Skeletal muscle satellite cell (primary cell): ENCODE measurements at regions not wholly inside any gene's neighbourhood (a gene's known extent, or its start where the extent isn't known, plus 50 kb on each side); places are given as distances from the start of the nearest gene placed in this dataset.

ENCODE experiments used
- H3K27me3 ChIP-seq: 2 replicates; pipeline ENCODE4 v1.7.0; 2013; ENCODE audit warnings: low read length; ENCODE audit not compliant: control insufficient read depth, insufficient read depth
- H3K36me3 ChIP-seq: 2 replicates; pipeline ENCODE4 v1.7.0; 2013; ENCODE audit warnings: mild to moderate bottlenecking, control low read depth, low read length; ENCODE audit not compliant: insufficient read depth
- H3K4me1 ChIP-seq: 2 replicates; pipeline ENCODE4 v1.7.0; 2013; ENCODE audit warnings: low read length; ENCODE audit not compliant: control insufficient read depth, insufficient read depth
- H3K4me2 ChIP-seq: 2 replicates; pipeline ENCODE4 v1.7.0; 2013; ENCODE audit warnings: mild to moderate bottlenecking, low read length
- H3K4me3 ChIP-seq: 2 replicates; pipeline ENCODE4 v1.7.0; 2013; ENCODE audit warnings: low read length
- H3K9ac ChIP-seq: 2 replicates; pipeline ENCODE4 v1.7.0; 2013; ENCODE audit warnings: mild to moderate bottlenecking, low read depth, low read length, moderate library complexity
- H3K9me3 ChIP-seq: replicated peaks from 2 replicates; pipeline ENCODE4 v1.7.0; 2013; ENCODE audit warnings: mild to moderate bottlenecking, control low read depth, low read length

DNA sequence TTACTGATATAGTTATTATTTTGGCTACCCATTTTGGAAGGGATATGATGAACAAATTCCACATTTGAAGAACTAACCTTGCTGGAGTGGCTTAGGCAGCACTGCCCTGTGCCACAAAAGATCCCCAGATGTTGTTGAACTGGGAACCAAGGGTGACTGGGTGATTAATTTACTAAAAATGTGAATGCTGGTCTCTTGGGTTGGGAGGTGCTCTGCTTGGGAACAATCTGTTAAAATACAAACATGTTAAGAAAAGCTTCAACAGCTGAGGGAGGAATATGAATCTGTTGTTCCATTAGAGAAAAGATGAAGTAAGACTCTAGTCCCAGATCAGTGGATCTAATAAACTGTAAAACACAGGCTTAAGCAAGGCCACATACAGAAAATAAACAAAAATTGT lies 1860.1 kb downstream of the SUCLG1 start:
- no peak overlapping the region for H3K4me3 ChIP-seq
- no peaks in the 10 kb centered on the region for H3K36me3 ChIP-seq
- no peak overlapping the region for H3K4me2 ChIP-seq
- H3K4me1 ChIP-seq: no peaks in the 10 kb centered on the region
- no peaks in the 10 kb centered on the region for H3K9me3 ChIP-seq
- H3K9ac ChIP-seq: no peak overlapping the region
- H3K27me3 ChIP-seq: no peaks in the 10 kb centered on the region

DNA sequence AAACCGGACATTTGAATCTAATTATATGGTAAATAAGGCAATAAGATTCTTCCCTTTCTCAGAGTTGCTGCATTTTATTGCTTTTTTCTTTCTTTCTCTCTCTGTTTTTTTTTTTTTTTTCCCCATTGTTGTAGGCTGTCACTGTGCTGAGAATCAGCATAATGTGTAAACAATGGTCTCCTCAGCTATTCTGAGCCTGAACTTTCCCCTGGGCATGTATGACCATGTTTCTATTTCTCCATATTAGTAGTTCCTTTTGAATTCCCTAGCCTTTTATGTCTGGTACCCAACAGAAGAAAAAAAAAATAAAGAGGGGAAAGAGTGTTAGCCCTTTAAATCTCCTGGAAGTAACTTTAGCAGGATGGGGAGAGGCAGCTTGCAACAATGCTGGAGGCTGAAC lies 1862.5 kb downstream of the SUCLG1 start:
- no peaks in the 10 kb centered on the region for H3K9me3 ChIP-seq
- H3K36me3 ChIP-seq: no peaks in the 10 kb centered on the region
- no peaks in the 10 kb centered on the region for H3K27me3 ChIP-seq
- H3K4me2 ChIP-seq: no peak overlapping the region
- H3K4me1 ChIP-seq: no peaks in the 10 kb centered on the region
- H3K9ac ChIP-seq: no peak overlapping the region
- H3K4me3 ChIP-seq: no peak overlapping the region

DNA sequence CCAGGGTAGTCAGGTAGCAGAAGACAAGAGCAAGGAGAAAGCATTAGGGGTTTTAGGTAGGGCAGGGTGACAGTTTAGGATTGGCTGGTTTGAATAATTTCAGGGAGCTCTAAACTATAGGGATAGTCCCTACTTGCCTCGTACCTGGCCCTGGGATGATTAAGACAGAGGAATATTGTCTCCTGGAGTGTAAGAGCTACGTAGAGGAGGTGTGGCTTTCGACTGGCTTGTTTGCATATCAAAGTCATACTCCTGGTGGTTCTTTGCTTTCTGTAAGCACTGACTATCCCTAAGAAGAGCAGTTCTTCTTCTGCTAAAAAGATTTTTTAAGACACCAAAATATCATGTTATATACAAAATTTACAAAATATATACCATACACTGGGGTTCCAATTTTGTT lies 1867.4 kb downstream of the SUCLG1 start:
- Histone ChIP-seq H3K36me3 (no peaks in the 10 kb centered on the region), H3K27me3 (no peaks in the 10 kb centered on the region), H3K9me3 (no peaks in the 10 kb centered on the region), H3K4me1 (no peaks in the 10 kb centered on the region), H3K9ac (no peak overlapping the region), H3K4me2 (no peak overlapping the region), H3K4me3 (no peak overlapping the region)

DNA sequence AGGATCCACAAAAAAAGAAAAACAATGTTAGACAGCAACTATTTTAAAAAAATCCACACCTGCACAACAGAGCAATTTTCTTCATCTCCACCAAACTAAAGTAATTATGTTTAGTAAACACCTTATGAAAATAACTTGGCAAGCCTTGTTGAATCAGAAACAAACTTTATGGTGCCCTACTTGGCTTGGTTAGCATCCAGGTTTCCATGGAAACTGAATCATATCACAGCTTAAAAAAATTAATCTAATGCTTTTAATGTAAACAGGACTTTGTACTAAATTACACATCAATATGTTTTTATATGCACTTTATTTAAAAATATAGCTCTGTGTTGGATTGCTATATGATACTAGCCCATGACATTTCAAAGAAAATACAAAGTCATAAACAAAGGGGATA lies 1882.4 kb downstream of the SUCLG1 start:
- H3K27me3 ChIP-seq: no peaks in the 10 kb centered on the region
- no peak overlapping the region for H3K9ac ChIP-seq
- H3K9me3 ChIP-seq: no peaks in the 10 kb centered on the region
- no peaks in the 10 kb centered on the region for H3K36me3 ChIP-seq
- no peak overlapping the region for H3K4me3 ChIP-seq
- no peak overlapping the region for H3K4me2 ChIP-seq
- no peaks in the 10 kb centered on the region for H3K4me1 ChIP-seq

DNA sequence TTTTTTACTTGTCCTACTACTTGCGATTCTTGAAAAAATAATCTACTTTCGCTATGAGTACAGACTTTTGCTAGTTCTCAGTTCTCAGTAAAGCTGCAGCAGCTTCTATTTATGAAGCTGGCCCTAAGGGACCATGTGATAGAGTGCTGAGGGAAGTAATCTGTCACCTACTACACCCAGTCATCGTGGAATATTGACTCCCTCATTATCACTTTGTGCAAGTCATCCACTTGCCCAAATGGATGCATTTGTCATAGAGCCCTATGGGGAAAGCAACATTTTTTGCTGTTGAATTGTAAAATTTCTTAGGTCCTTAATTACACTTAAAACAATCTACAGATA lies 1919.8 kb downstream of the SUCLG1 start:
- Histone ChIP-seq H3K4me1 (no peaks in the 10 kb centered on the region), H3K27me3 (no peaks in the 10 kb centered on the region), H3K4me3 (no peak overlapping the region), H3K9ac (no peak overlapping the region), H3K36me3 (no peaks in the 10 kb centered on the region), H3K9me3 (no peaks in the 10 kb centered on the region), H3K4me2 (no peak overlapping the region)

DNA sequence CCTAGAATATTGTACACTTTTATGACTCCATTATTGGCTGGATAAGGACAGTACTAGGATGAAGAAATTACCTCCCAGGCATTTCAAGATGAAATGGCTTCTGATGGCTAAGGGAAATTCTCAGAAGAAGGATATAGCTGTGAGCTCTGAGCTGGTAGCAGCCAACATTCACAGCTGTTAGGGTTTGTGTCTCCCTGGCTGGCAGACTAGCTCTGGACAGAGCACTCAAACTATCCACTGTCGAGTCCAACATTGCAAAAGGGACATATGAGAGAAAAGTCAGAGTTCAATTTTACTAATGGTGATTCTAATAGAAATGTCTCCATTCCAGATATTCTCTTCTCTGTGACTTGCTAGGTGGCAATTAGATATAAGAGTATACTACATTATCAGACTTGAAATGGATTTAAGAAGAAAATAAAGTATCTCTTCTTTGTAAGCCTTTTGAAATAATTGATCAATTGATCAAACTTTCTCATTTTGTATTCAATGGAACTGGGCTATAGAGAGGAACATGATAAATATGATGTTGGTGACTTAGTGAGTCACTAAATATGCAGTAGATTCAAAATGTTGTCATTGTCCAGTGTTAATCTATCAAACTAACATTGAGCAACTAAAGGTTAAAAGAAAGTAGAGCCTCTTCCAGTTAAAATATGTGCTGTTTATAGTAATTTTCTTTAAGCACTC lies 1920.3 kb downstream of the SUCLG1 start:
- no peak overlapping the region for H3K9ac ChIP-seq
- no peaks in the 10 kb centered on the region for H3K4me1 ChIP-seq
- no peaks in the 10 kb centered on the region for H3K36me3 ChIP-seq
- H3K27me3 ChIP-seq: no peaks in the 10 kb centered on the region
- no peaks in the 10 kb centered on the region for H3K9me3 ChIP-seq
- H3K4me3 ChIP-seq: no peak overlapping the region
- H3K4me2 ChIP-seq: no peak overlapping the region

DNA sequence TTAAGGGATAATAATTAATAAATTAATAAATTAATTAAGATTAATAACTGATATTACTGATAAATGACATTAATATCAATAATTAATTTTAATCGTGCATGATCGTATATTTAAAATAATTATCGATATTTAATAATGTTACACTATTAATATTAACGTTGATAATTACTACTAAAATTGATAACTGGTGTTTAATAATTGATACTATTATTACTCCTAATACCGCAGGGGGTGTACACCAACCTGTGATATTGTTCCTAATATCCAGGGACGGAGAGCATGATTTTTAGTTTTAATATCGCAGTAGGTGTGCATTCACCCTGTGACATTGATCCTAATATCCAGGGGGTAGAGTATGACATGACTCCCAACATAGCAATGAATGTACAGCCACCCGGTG lies 1930.8 kb downstream of the SUCLG1 start:
- Histone ChIP-seq H3K4me3 (no peak overlapping the region), H3K27me3 (no peaks in the 10 kb centered on the region), H3K36me3 (no peaks in the 10 kb centered on the region), H3K9me3 (no peaks in the 10 kb centered on the region), H3K9ac (no peak overlapping the region), H3K4me2 (no peak overlapping the region), H3K4me1 (no peaks in the 10 kb centered on the region)

DNA sequence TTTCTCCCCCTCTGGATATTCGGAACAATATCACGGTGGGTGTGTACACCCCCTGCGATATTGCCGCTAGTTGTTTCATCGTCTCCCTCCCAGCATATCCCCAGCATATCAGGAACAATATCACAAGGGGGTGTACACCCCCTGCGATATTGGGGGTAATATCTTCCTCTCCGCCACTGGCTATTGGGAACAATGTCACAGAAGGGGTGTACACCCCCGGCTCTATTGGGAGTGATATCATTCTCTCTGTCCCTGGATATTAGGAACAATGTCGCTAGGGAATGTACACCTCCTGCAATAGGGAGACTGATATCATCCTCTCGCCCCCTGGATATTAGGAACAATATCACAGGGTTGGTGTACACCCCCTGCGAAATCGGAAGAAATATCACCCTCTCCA lies 1932.0 kb downstream of the SUCLG1 start:
- no peaks in the 10 kb centered on the region for H3K27me3 ChIP-seq
- H3K9me3 ChIP-seq: no peaks in the 10 kb centered on the region
- no peak overlapping the region for H3K9ac ChIP-seq
- no peak overlapping the region for H3K4me3 ChIP-seq
- H3K36me3 ChIP-seq: no peaks in the 10 kb centered on the region
- no peaks in the 10 kb centered on the region for H3K4me1 ChIP-seq
- H3K4me2 ChIP-seq: no peak overlapping the region

DNA sequence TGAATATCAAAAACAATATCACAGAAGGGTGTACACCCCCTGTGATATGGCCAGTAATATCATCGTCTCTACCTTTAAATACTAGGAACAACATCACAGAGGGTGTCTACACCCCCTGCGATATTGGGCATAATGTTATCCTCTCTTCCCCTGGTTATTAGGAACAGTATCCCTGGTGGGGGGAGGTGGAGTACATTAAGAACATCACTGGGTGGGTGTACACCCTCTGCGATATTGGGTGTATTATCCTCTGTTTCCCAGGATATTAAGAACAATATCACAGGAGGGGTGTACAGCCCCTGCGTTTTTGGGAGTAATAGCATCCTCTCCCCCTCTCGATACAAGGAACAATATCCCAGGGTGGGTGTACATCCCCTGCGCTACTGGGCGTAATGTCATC lies 1932.8 kb downstream of the SUCLG1 start:
- Histone ChIP-seq H3K9me3 (no peaks in the 10 kb centered on the region), H3K4me1 (no peaks in the 10 kb centered on the region), H3K4me3 (no peak overlapping the region), H3K36me3 (no peaks in the 10 kb centered on the region), H3K27me3 (no peaks in the 10 kb centered on the region), H3K9ac (no peak overlapping the region), H3K4me2 (no peak overlapping the region)

DNA sequence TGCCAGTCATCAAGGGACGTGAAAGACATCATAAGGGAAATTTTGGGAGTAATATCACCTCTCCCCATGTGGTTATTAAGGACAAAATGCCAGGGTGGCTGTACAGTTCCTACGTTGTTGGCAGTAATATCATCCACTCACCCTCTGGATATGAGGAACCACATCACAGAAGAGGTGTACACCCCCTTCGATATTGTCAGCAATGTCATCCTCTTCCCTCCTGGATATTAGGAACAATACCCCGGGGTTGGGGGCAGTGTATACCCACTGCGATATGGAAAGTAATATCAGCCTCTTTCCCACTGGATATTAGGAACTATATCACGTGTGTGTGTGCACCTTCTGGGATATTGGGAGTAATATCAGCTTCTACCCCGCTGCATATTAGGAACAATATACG lies 1933.3 kb downstream of the SUCLG1 start:
- Histone ChIP-seq H3K9me3 (no peaks in the 10 kb centered on the region), H3K27me3 (no peaks in the 10 kb centered on the region), H3K9ac (no peak overlapping the region), H3K36me3 (no peaks in the 10 kb centered on the region), H3K4me2 (no peak overlapping the region), H3K4me3 (no peak overlapping the region), H3K4me1 (no peaks in the 10 kb centered on the region)

DNA sequence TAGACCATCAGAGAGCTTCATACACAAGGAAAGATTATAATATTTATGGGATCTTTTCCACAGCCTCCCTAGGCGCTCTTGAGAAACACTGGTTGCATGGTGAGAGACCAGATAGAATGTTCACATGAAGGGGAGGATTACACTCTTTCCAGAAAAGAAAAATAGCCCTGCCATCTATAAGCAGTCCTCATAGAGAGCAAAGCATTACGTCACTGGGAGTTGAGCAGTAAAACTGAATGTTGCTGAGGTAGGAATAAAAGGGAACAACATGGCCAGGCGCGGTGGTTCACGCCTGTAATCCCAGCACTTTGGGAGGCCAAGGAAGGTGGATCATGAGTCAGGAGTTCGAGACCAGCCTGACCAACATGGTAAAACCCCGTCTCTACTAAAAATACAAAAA lies 1934.3 kb downstream of the SUCLG1 start:
- Histone ChIP-seq H3K4me2 (no peak overlapping the region), H3K27me3 (no peaks in the 10 kb centered on the region), H3K36me3 (no peaks in the 10 kb centered on the region), H3K4me1 (no peaks in the 10 kb centered on the region), H3K9ac (no peak overlapping the region), H3K9me3 (no peaks in the 10 kb centered on the region), H3K4me3 (no peak overlapping the region)

DNA sequence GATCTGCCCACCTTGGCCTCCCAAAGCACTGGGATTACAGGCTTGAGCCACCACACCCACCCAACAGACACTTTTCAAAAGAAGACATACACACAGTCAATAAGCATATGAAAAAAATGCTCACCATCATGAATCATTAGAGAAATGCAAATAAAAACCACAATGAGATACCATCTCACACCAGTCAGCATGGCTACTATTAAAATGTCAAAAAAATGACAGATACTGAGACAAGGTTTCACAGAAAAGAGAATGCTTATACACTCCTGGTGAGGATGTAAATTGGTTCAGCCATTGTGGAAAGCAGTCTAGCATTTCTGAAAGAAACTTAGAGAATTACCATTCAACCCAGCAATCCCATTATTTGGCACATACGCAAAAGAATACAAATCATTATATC lies 1947.2 kb downstream of the SUCLG1 start:
- H3K9ac ChIP-seq: no peak overlapping the region
- no peaks in the 10 kb centered on the region for H3K9me3 ChIP-seq
- H3K4me1 ChIP-seq: no peaks in the 10 kb centered on the region
- H3K4me3 ChIP-seq: no peak overlapping the region
- no peaks in the 10 kb centered on the region for H3K27me3 ChIP-seq
- H3K36me3 ChIP-seq: no peaks in the 10 kb centered on the region
- H3K4me2 ChIP-seq: no peak overlapping the region
